ENCODE measurements at regions not wholly inside any gene's neighbourhood (a gene's known extent, or its start where the extent isn't known, plus 50 kb on each side); places are given as distances from the start of the nearest gene placed in this dataset.

DNA sequence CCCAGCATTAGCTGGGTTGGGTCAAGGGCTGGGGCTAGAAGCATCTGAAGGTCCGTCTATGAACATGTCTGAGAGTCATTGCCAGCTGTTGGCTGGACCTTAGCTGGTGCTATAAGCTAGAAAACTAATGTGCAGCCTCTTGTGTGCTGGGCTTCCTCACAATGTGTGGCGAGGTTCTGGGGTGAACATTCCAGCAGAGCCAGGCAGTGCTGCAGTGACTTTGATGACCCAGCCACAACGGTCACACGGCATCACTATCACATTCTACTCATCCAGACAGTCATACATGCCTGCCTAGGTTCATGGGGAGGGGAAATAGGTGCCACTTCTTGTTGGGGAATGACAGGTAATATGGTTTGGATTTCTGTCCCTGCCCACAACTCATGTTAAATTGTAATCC, 260.5 kb downstream of the CYP26B1 start:
- TF ChIP-seq RAD21 (conservative IDR thresholded peaks at IDR 0.05) (no peak), SMC3 (conservative IDR thresholded peaks at IDR 0.05; ENCODE audit: poor library complexity) (no peak), POLR2AphosphoS5 (IDR thresholded peaks at IDR 0.05) (no peak), MXI1 (conservative IDR thresholded peaks at IDR 0.05; ENCODE audit: poor library complexity, severe bottlenecking) (no peak), EZH2 (IDR thresholded peaks at IDR 0.05; ENCODE audit: borderline replicate concordance, insufficient read depth, low read length, poor library complexity, severe bottlenecking) (no peak), TAF1 (IDR thresholded peaks at IDR 0.05; ENCODE audit: low read depth) (no peak), EP300 (conservative IDR thresholded peaks at IDR 0.05; ENCODE audit: poor library complexity, severe bottlenecking) (no peak)
- TF ChIP-seq, protein P1, sequence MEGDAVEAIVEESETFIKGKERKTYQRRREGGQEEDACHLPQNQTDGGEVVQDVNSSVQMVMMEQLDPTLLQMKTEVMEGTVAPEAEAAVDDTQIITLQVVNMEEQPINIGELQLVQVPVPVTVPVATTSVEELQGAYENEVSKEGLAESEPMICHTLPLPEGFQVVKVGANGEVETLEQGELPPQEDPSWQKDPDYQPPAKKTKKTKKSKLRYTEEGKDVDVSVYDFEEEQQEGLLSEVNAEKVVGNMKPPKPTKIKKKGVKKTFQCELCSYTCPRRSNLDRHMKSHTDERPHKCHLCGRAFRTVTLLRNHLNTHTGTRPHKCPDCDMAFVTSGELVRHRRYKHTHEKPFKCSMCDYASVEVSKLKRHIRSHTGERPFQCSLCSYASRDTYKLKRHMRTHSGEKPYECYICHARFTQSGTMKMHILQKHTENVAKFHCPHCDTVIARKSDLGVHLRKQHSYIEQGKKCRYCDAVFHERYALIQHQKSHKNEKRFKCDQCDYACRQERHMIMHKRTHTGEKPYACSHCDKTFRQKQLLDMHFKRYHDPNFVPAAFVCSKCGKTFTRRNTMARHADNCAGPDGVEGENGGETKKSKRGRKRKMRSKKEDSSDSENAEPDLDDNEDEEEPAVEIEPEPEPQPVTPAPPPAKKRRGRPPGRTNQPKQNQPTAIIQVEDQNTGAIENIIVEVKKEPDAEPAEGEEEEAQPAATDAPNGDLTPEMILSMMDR (IDR thresholded peaks at IDR 0.05; ENCODE audit: poor library complexity, severe bottlenecking): no peak
- TF ChIP-seq, protein P2, sequence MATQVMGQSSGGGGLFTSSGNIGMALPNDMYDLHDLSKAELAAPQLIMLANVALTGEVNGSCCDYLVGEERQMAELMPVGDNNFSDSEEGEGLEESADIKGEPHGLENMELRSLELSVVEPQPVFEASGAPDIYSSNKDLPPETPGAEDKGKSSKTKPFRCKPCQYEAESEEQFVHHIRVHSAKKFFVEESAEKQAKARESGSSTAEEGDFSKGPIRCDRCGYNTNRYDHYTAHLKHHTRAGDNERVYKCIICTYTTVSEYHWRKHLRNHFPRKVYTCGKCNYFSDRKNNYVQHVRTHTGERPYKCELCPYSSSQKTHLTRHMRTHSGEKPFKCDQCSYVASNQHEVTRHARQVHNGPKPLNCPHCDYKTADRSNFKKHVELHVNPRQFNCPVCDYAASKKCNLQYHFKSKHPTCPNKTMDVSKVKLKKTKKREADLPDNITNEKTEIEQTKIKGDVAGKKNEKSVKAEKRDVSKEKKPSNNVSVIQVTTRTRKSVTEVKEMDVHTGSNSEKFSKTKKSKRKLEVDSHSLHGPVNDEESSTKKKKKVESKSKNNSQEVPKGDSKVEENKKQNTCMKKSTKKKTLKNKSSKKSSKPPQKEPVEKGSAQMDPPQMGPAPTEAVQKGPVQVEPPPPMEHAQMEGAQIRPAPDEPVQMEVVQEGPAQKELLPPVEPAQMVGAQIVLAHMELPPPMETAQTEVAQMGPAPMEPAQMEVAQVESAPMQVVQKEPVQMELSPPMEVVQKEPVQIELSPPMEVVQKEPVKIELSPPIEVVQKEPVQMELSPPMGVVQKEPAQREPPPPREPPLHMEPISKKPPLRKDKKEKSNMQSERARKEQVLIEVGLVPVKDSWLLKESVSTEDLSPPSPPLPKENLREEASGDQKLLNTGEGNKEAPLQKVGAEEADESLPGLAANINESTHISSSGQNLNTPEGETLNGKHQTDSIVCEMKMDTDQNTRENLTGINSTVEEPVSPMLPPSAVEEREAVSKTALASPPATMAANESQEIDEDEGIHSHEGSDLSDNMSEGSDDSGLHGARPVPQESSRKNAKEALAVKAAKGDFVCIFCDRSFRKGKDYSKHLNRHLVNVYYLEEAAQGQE (IDR thresholded peaks at IDR 0.05; ENCODE audit: borderline replicate concordance): no peak

Measured in neural cell (in vitro differentiated cells).